ENCODE measurements at regions not wholly inside any gene's neighbourhood (a gene's known extent, or its start where the extent isn't known, plus 50 kb on each side); places are given as distances from the start of the nearest gene placed in this dataset.
"Not testable (repeated sequence)": the region's sequence is repeated elsewhere in the genome, so short reads cannot be mapped to it uniquely, and the experiment has no call there.

DNA sequence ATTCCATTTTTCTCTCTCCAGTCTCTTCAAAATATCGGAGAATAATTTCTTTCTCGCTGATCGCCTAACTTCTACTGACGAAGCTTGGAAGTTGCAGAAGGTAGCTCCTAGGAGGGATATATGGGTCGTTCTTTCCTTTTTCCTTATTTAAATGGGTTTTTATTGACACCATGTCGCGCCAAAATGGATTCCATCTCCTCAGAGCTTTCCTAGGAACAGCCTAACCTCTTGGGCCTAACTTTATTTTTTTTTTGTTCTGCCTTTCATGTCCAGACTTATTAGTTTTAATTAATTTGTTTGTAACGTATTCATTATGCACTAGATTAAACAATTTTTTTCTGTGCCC, 92.0 kb upstream of the XIST start:
- H3K27ac ChIP-seq = peak overlapping the region; percentile 90
- TF ChIP-seq, protein P1, sequence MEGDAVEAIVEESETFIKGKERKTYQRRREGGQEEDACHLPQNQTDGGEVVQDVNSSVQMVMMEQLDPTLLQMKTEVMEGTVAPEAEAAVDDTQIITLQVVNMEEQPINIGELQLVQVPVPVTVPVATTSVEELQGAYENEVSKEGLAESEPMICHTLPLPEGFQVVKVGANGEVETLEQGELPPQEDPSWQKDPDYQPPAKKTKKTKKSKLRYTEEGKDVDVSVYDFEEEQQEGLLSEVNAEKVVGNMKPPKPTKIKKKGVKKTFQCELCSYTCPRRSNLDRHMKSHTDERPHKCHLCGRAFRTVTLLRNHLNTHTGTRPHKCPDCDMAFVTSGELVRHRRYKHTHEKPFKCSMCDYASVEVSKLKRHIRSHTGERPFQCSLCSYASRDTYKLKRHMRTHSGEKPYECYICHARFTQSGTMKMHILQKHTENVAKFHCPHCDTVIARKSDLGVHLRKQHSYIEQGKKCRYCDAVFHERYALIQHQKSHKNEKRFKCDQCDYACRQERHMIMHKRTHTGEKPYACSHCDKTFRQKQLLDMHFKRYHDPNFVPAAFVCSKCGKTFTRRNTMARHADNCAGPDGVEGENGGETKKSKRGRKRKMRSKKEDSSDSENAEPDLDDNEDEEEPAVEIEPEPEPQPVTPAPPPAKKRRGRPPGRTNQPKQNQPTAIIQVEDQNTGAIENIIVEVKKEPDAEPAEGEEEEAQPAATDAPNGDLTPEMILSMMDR (IDR thresholded peaks at IDR 0.05; ENCODE audit: low read depth, low read length, missing control alignments) = no peak
- H3K27me3 ChIP-seq (replicated peaks) = no peaks in the 10 kb centered on the region
- peak overlapping the region; percentile 93 for H3K4me3 ChIP-seq (ENCODE audit: low read depth, low read length)
- in situ Hi-C loops (cut with HindIII; ENCODE audit: low pct_ligation_motif_present, low sequenced_read_pairs) = no loop called here
- no peak for DNase-seq
- H3K36me3 ChIP-seq (replicated peaks) = peaks cover 6% of the 10 kb centered on the region

DNA sequence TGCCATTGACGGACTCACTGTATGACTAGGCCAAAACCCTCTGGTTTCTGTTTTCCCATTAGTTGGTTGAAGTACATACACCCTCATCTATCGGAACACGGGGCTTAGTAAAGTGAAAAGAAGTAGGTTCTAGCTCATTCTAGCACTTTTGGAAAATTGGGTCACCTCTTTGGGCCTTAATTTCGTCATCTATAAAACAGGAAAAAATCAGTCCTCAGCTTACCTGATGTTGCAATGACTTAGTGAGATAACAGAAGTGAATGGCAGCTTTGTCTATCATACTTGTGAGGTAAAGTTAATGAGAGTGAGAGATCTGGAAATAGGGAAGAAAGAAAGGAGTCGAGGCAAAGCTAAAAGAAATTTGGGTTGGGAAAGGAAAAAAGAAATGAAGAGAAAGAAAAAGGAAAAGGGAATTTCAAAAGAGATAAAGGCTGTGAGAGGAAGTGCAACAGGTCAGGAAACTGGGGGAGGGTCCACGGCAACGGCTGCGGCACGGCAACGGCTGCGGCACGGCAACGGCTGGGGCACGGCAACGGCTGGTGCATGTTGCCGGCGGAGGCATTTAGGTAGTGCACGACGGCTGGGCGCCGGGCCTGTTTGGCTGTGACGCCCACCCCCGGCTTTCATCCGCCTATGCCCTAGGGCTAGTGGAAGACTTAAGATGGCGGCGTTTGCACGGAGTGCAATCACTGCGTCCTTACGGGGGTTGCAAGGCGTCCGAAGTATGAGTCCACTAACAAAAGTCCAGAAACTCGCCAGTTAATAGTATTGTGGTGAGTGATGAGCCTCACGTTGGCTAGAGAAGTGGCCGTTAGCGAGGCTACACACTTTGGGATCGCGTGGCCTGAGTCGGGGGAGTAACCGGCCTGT, 91.4 kb upstream of the XIST start:
- in situ Hi-C loops (cut with HindIII; ENCODE audit: low pct_ligation_motif_present, low sequenced_read_pairs) = no loop called here
- TF ChIP-seq, protein P1 (IDR thresholded peaks at IDR 0.05; ENCODE audit: low read depth, low read length, missing control alignments) = no peak
- Histone ChIP-seq H3K36me3 (replicated peaks) (peaks cover 6% of the 10 kb centered on the region), H3K27me3 (replicated peaks) (no peaks in the 10 kb centered on the region), H3K4me3 (ENCODE audit: low read depth, low read length) (peak overlapping the region; percentile 93), H3K27ac (peak overlapping the region; percentile 90)
- peak; percentile 89 for DNase-seq

DNA sequence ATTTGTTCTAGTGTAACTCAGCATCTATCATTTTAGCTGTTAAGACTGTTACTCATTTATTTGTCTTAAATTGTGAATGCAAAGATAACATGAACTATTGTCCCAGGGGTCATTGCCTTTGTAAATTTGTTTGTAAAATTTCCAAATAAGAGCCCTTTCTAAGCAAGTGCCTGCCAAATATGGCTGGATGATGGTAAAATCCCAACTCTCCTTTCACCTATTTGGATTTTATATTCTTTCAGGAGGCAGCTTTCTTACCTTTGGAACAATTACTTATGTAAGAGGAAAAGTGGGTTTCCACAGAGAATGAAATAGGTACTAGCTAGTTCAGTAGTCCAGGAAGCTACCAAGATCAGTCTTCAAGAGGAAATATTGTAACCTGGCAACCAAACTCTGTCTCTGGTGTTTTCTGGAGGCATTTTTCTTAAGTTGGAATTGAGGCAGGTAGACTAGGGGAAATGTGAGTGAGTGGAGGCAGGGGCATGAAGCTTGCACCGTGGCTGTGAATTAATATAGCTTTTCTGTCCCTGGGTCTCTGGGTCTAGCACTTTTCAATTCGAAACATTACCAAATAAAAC, 88.5 kb upstream of the XIST start:
- no peak overlapping the region for H3K4me3 ChIP-seq (ENCODE audit: low read depth, low read length)
- no peak overlapping the region for H3K27ac ChIP-seq
- H3K27me3 ChIP-seq (replicated peaks) = no peaks in the 10 kb centered on the region
- no peaks in the 10 kb centered on the region for H3K36me3 ChIP-seq (replicated peaks)
- TF ChIP-seq, protein P1 (IDR thresholded peaks at IDR 0.05; ENCODE audit: low read depth, low read length, missing control alignments) = no peak
- in situ Hi-C loops (cut with HindIII; ENCODE audit: low pct_ligation_motif_present, low sequenced_read_pairs) = no loop called here
- DNase-seq = no peak

DNA sequence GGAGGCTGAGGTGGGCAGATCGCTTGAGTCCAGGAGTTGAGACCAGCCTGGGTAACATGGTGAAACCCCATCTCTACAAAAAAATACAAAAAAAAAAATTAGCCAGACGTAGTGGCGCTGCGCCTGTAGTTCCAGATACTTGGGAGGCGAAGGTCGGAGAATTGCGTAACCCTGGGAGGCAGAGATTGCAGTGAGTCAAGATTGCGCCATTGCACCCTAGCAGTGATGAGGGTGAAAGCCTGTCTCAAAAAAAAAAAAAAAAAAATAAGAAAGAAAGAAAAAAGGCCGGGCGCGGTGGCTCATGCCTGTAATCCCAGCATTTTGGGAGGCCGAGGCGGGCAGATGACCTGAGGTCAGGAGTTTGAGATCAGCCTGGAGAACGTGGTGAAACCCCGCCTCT, 85.3 kb upstream of the XIST start:
- H3K27me3 ChIP-seq (replicated peaks); H3K27ac ChIP-seq; H3K36me3 ChIP-seq (replicated peaks); H3K4me3 ChIP-seq (ENCODE audit: low read depth, low read length); in situ Hi-C loops (cut with HindIII; ENCODE audit: low pct_ligation_motif_present, low sequenced_read_pairs); DNase-seq: not testable (repeated sequence)

DNA sequence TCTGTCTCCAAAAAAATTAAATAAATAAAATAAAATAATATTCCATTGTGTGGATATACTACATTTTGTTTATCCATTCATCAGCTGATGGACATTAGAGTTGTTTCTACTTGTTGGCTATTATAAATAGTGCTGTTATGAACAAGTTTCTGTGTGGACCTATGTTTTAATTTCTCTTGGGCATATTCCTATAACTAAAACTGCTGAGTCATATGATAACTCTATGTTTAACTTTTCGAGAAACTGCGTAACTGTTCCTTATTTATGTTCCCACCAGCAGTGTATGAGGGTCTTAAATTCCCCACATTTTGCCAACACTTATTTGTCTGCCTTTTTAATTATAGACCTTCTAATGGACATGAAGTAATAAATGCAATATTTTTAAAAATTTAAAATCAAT, 80.0 kb upstream of the XIST start:
- H3K27me3 ChIP-seq (replicated peaks) = no peaks in the 10 kb centered on the region
- TF ChIP-seq, protein P1 (IDR thresholded peaks at IDR 0.05; ENCODE audit: low read depth, low read length, missing control alignments) = no peak
- DNase-seq = no peak
- H3K27ac ChIP-seq = no peak overlapping the region
- no peaks in the 10 kb centered on the region for H3K36me3 ChIP-seq (replicated peaks)
- no peak overlapping the region for H3K4me3 ChIP-seq (ENCODE audit: low read depth, low read length)
- in situ Hi-C loops (cut with HindIII; ENCODE audit: low pct_ligation_motif_present, low sequenced_read_pairs) = no loop called here

DNA sequence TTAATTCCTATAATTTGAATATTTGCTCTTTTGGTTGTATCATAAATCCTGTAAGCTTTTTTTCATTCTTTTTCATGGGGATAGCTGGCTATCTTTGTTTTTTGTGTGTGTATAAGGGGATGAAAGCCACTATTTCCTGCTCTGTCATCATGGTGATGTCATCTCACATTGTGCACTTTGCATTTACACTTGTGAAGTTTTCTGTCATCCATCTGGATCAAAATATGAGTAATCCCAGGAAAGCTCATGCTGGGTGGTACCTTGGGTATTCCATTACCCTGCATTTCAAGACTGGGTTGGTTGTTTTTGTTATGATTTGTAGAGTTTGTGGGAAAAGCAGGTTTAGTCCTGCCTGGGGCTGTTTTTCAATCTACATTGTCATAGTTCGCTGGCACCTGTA, 77.8 kb upstream of the XIST start:
- Histone ChIP-seq H3K4me3 (ENCODE audit: low read depth, low read length) (no peak overlapping the region), H3K36me3 (replicated peaks) (no peaks in the 10 kb centered on the region), H3K27me3 (replicated peaks) (no peaks in the 10 kb centered on the region), H3K27ac (no peak overlapping the region)
- TF ChIP-seq, protein P1 (IDR thresholded peaks at IDR 0.05; ENCODE audit: low read depth, low read length, missing control alignments) = no peak
- in situ Hi-C loops (cut with HindIII; ENCODE audit: low pct_ligation_motif_present, low sequenced_read_pairs) = no loop called here
- no peak for DNase-seq

All from brain microvascular endothelial cell (primary cell).